NOMO-1 (cell line): ENCODE measurements at regions not wholly inside any gene's neighbourhood (a gene's known extent, or its start where the extent isn't known, plus 50 kb on each side); places are given as distances from the start of the nearest gene placed in this dataset.
"Not testable (repeated sequence)": the region's sequence is repeated elsewhere in the genome, so short reads cannot be mapped to it uniquely, and the experiment has no call there.

Experiments
- DNase-seq, 2 experiments: peaks; one replicate each; lab custom pipeline; 2025; ENCODE audit not compliant: unreplicated experiment in 2 of 2; lab: John Stamatoyannopoulos, UW

DNA sequence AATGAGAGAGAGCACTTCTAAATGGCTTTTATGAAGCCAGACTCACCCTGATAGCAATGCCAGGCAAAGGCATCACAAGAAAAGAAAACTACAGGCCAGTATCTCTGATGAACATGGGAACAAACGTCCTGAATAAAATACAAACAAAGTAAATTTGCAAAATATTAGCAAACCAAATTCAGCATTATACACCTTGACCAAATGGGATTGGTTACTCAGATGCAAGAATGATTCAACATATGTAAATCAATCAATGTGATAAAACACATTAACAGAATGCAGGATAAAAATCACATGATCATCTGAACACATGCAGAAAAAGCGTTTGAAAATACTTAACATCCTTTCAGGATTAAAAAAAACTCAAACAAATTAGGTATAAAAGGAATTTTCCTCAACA, 494.9 kb upstream of the CCDC54 start:
- no peak for DNase-seq

DNA sequence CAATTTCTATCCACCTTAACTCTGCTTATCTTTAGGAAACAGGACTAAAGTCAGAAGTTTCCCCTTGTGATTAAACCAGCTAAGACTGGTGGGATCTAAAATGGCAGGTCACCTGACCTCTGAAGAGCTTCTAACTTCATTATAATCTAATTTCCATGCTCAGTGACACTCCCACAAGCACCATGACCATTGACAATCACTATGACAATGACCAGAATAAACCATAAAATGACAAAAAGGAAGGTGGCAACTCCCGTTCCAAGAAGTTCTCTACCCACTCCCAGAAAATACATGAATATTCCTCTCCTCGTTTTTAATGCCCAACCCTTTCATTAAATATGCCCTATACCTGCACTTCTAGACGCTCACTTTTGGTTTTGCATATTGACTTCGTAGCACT, 471.2 kb upstream of the CCDC54 start:
- no peak for DNase-seq

DNA sequence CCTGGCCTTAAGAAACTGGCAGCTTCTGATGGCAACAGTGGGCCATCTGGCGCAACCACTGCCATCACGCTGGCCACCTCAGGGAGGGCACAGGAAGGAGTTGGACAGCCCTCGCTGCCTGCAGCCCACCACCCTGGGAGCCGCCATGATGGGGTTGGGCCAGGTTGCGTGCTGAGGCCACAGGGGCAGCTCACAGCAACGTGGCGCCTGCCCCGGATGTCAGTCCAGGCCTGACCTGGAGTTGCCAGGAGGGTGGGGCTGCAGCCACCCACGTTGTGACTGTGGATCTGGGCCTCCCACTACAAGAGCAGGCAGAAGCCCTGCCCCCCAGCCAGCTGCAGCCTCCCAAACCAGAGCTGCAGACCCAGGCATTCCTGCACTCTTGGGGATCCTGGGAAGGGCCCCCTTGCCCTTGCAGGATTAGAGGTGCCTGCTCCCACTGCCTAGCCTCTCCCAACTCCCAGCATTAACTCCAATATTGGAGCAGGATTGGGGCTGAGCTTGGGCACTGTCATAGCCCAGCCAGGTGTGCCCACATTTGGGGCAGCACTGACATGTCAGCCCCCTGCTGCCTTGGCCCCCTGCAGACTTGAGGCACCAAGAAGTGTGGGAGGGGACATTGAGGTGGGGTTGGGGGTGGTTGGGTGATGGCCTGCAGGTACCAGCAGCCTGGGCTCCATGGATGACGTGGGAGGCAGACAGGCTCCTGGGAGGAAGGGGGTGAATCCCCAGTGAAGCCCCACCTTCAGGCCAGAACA, 468.9 kb upstream of the CCDC54 start:
- no peak for DNase-seq

DNA sequence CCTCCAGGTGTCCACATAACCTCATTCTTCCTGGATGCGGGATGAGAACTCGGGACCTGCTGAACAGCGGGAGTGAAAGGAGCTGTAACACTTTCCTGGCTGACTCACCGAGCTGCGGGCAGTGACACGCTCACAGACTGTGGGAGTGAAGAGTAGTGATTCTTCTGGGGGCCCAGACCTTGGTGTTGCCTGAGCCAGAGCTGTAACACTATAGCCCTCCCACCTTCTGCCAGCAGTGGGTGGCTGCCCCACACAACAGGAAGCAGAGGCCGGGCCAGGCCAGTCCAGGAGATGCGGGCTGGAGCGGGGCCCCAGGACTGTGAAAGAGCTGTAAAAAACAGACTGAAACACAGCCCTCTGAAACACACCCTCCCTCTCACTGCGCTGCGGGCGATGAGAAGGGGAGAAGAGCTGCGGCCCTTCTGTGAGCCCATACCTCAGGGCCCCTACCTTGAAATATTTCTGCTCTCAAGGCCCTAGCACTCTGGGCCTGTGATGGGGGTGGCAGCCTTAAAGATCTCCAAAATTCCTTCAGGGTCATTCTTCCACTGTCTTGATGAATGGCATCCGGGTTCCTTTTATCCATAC, 464.0 kb upstream of the CCDC54 start:
- no peak for DNase-seq

DNA sequence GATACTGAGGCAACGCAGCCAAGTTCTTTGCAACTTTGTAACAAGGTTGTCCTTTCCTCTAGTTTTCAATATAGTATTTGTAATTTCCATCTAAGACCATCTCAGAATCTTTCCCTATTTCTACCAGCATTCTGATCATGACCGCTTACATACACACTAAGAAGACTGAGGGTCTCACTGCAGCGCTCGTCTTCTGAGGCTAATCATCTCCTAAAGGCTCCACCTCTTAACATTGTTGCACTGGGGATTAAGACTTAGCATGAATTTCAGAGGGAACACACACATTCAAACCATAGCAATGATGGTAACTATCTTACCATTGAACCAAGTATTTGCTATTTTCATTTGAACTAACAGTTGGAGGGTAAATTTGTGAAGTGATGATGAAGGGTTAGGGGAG, 463.3 kb upstream of the CCDC54 start:
- no peak for DNase-seq

DNA sequence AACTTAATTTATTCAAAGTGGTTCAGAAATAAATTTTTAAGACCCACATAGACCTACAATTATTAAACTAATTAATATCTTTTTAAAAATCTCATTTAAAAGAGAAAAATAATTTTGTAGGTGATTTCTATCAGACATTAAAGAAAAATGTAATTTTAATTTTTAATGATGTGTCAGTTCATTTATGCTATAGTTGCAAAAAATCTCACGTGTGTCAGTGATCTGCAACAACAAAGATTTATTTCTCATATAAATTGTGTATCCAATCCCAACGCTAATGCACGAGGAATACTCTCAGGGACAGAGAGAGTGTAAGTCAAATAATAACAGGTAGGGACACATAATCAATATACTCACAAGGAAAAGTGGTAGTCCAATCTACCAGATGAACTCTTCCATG, 456.6 kb upstream of the CCDC54 start:
- DNase-seq, result no peak

DNA sequence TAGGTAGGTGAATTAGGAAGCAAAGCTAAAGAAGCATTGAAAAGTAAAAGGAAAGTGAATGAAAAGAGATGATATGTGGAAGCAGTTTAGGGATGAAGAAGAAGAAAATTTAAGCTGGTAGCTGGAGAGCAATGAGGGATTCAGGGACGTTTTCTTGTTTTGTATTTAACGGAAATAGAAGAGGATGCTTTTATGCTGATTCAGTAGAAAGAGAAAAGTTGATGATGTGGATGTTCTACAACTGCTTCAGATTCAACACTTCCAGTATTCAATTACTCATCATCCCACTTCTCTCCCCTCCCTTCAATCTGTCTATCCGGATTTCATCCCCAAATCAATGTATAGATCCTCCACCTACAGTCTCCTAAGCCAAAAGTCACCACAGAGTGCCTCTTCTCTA, 448.2 kb upstream of the CCDC54 start:
- DNase-seq, result no peak

DNA sequence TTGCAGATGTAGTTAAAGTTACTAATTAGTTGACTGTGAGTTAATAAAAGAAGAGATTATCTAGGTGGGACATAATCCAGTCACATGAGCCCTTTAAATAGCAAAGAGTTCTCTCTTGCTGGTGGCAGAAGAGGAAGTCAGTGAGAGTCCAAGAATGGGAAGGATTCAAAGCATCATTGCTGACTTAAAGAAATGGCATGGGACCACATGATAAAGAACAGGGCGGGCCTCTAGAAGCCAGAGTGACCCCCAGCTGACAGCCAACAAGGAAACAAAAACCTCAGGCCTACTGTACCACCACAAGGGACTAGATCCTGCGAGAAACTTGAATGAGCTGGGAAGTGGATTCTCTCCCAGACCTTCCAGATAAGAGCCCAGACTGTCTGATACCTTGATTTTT, 447.2 kb upstream of the CCDC54 start:
- no peak for DNase-seq

DNA sequence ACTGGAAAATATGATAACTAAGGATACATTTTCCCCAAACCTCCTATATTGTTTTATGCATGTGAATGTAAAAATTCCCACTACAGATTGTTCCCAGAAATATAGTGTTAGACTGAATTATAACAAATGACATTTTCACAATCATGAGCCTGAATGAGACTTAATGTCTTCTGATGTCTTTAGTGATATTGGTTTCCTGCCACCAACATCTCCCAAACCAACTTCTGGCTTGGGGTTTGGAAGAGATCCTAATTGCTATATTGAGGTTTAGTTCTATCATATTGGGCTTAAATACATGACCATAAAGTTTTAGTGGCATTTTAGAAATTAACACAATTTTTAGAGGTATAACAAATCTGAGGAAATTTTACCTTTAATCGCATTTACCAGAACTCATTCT, 445.3 kb upstream of the CCDC54 start:
- no peak for DNase-seq

DNA sequence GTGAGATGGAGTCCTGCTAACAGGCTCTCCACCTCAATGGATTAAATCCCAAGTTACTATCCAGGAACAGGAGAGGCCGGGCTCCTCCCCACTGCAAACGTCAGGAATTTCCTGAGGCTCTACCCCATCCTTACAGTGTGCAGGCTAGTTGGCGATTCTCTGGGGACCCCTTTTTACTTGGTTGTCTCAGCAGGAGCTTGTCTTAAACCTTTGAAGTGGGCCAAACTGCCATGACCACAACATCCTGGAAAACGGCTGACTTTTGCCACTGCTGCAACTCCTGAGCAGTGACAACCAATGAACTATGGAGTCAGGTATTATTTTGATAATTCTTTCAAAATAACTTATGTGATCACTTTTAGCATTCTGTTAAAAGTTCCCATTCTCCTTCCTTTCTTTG, 440.9 kb upstream of the CCDC54 start:
- DNase-seq, result no peak

DNA sequence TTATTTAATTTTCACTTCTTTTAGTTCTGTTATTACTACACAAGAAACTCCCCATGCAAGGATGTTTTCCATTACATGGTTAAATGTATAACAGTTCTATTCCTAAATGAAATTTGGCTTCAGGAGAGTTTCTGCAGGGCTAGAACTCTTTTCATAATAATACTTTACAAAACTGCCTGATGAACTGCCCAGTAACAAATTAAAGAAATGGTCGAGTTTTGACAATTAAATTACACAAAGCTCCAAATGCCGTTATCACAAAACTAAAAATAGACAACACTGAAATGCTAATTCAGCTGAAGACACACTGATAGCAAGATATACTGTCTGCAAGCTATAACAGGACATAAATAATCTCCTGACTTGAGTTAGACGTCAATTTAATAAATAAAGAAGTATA, 435.2 kb upstream of the CCDC54 start:
- no peak for DNase-seq

DNA sequence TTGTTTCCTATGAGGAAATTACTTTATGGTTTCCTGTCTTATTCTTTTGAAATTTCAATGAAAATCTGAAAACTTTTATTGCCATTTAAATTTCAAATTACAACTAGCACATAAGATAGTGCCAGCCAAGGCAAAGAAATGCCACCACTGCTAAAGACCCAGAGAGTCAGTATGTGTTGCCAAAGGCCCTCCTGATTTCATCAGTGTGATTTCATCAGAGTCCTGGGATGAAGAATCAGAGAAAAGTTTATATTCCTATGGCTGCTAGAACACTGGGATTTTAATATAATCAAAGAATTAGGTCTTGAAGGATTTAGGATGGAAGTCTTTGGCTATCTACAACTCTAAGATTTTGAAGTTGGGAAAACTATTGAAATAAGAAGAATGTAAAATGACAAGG, 434.2 kb upstream of the CCDC54 start:
- DNase-seq, result no peak

DNA sequence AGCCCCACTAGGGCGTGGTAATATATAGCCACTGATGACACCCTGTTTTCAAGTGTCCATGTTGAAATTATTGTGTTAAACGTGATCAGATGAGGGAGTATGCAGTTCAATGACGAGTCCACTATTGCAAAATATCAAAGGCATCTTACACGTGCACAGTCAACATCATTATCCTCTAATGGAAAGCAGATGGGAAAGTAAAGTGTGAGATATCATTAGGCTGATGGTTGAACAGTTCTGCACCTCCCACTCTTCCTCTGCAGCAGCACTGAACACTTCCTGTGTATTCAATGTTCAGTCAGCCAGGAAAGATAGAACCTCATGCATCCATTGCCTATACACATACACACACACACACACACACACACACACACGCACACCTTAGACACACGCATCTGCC, 431.8 kb upstream of the CCDC54 start:
- DNase-seq, result no peak

DNA sequence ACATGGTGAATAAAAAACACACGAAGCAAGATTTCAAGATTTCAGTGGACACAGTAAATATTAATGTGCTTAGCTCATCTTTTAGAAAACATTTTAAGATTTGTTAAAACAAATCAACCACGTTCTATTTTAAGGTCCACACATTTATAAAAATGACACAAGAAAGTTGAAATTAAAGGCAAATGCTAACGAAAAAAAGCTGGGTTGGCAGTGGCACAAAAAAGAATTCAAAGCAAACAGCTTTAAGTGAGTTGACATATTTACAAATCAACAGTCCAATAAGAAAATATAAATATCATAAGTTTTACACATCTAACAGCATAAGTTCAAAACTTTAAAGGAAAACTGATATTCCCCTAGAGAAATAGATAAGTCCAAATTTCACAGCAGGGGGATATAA, 430.4 kb upstream of the CCDC54 start:
- no peak for DNase-seq

DNA sequence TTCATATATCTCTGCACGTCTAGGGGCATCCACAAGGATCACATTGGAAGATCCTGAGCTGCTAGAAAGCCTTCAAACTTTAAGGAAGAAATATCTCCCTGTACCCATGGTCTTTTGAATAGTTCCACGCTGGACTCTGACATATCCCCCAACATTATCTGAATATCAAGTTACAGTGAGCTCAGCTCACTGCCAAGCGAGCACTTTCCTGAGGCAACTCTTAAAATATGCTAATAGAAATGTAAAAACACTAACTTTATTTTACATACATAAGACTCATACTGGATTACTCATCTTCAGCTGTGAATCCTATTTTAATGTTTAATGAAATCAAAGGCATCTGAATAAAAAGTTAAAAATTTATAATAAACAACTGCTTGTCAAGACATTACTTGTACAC, 420.2 kb upstream of the CCDC54 start:
- DNase-seq, result no peak

DNA sequence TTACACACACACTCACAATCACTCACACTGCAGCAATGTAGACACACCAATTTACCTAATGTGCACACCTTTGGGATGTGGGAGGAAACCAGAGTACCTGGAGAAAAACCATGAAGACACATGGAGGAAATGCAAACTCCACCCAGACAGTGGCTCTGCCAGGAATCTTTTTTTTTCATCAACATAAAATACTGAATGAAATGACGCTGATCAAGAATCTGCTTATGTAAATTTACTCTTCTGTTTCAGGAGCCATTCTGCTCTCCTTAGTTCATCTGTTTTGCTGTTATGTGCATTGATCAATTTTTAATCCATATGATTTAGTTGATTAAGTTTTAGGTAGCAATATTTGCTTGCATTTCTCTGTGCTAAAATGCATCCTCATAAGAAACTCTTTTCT, 414.2 kb upstream of the CCDC54 start:
- DNase-seq, result no peak

DNA sequence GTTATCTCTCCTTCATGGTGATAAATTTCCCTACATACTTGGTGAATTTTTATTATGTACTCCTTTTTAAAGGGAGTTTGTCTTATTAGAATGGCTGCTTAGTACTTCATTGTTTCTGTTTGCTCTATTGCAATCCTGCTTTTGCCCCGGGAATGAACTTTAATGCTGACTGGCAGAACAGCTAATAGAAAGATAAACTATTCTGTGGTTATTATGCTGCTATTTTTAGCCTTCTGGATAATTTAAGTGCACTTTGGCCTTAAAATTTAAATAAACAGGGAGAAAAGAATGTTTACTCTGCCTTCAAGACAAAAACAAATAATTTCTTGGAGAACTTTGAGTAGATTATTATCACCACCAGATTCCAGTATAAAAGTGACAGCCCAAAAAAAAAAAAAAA, 413.8 kb upstream of the CCDC54 start:
- no peak for DNase-seq

DNA sequence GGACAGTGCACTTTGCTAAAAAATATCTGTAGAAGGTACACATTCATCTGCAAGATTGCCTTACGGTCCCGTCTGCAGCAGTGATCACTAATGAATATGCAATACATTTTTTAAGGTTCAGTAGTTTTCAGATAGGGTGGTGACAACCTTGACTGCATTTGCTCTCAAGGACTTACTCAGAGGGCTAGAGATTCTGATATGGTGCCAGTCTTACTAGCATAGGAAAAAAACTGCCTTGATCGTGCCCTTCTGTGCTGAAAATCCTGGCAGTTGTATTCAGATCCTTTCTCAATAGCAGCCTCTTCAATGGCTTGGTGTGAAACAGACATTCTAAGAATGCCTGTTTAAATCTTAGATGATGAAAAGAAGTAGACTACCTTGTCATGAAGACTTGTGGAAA, 411.9 kb upstream of the CCDC54 start:
- no peak for DNase-seq

DNA sequence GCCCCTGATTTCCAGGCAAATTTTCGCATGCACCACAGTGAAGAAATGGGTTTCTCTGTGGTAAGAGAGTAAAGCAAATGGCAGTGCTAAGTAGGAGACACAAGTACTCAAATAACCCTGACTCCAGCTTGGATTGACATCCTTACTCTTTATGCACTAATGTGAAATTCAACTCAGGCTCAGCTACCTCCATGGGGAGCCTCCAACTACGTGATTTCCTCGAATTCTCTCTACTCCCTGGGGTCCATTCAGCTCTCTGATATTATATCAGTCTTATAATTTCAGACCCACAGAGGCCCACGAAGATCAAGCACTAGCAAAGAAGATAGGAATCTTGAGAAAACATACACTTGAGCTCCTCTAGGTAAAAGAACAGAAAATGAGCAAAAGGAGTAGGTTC, 407.6 kb upstream of the CCDC54 start:
- DNase-seq, result no peak

DNA sequence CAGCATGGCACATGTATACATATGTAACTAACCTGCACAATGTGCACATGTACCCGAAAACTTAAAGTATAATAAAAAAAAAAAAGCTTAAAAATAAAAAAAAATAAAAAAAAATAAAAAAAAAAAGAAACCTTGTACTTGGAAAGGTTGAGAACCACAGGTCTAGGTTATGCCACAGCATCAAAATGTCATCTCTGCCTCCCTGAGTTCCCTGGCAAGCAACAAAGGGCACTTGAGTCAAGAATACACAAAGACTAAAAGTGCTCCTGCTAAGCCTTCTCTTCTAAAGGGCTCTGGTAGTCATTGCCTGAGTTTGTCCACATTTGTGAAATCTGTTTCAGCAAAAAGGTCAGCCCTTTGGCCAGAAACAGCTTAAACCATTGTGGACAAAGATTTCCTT, 395.8 kb upstream of the CCDC54 start:
- DNase-seq, result no peak

DNA sequence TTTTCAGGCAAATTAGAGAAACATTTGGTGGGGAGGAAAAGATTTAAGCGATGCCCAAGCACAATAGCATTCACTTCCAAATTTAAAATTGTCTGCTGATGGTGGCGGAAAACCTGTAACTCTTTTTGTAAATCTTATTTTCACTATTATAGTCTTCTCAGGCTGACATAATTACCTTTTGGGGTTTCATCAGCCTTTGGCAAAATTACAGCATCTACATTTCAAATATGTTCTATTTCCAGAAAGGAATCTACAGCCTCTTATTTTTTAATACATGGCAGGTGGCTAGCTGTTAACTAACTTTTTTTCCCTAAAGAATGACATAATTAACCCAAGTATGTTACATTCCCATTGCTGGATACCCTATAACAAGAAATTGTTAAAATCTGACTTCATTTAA, 391.5 kb upstream of the CCDC54 start:
- no peak for DNase-seq

DNA sequence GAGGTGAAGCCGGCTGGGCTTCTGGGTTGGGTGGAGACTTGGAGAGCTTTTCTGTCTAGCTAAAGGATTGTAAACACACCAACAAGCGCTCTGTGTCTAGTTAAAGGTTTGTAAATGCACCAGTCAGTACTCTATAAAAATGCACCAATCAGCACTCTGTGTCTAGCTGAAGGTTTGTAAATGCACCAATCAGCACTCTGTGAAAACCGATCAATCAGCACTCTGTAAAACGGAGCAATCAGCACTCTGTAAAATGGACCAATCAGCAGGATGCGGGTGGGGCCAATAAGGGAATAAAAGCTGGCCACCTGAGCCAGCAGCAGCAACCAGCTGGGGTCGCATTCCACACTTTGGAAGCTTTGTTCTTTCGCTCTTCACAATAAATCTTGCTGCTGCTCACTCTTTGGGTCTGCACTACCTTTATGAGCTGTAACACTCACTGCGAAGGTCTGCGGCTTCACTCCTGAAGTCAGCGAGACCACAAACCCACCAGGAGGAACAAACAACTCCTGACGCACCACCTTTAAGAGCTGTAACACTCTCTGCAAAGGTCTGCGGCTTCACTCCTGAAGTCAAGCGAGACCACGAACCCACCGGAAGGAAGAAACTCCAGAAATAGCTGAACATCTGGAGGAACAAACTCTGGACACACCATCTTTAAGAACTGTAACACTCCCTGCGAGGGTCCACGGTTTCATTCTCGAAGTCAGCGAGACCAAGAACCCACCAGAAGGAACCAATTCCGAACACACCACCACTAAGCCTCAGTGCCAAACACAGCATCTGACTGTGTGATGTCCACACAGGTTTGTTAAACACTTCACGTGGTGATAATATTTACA, 378.2 kb upstream of the CCDC54 start:
- DNase-seq, result not testable (repeated sequence)
